Glomerular endothelial cell (primary cell): ENCODE measurements at regions not wholly inside any gene's neighbourhood (a gene's known extent, or its start where the extent isn't known, plus 50 kb on each side); places are given as distances from the start of the nearest gene placed in this dataset.
"Not testable (repeated sequence)": the region's sequence is repeated elsewhere in the genome, so short reads cannot be mapped to it uniquely, and the experiment has no call there.

ENCODE experiments used
- DNase-seq: peaks from one replicate; pipeline ENCODE4 v3.0.0-alpha.2; 2011; ENCODE audit warnings: low read depth, low spot score; ENCODE audit errors: extremely low read depth

- no peak for DNase-seq
Measured at GRCh38 chr10:131363416-131363815, 51.9 kb upstream of the TCERG1L start.

GRCh38 chr10:131371571-131371970, 60.0 kb upstream of the TCERG1L start:
- no peak for DNase-seq

GRCh38 chr10:131381576-131381975, 70.1 kb upstream of the TCERG1L start:
- DNase-seq: no peak

- not testable (repeated sequence) for DNase-seq
Measured at GRCh38 chr10:131385161-131385872, 73.8 kb upstream of the TCERG1L start.

DNA sequence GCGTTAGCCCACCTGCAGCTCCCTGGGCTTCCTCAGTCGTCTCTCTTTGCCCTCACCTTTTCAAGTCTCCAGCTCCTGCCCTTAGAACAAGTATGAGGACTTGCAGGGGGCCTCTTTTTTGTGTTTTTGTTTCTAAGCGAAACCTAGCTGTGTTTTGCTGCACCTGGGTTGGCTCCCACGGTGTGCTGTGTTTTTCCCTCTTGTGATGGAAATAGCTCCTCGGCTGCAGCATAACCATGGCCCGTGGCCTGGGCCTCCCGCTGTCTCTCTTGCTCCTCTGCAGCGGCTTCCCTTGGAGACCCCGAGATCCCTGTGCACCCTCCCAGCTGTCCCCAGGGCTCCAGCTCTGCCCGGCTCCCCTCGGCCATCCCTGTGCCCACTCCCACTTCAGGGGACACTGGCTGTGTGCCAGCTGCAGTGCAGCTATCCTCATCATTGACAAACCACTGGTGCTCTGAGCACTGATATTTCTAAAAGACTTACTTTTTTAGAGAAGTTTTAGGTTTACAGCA, 75.6 kb upstream of the TCERG1L start:
- no peak for DNase-seq

DNA sequence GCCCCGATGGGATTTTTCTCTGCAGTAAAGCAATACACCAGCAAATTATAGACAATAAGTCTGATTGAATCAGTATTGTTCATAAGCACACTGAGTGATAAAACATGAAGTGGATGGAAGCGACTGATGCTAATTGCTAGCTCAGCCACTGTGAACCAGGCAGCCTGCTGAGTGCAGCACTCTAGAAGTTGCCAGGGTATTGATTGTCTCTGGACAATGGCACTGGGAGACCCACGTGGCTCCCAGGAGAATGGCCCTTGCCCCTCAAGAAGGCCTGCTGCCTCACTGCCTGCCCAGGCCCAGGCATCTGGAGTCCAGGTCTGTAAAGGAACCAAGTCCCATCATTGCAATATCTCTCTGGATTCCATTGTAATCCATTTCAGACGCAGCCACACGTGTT, 80.4 kb upstream of the TCERG1L start:
- DNase-seq: no peak

- no peak for DNase-seq
Measured at GRCh38 chr10:131396121-131397050, 84.9 kb upstream of the TCERG1L start.

GRCh38 chr10:131398166-131398565, 86.6 kb upstream of the TCERG1L start:
- DNase-seq: no peak

DNA sequence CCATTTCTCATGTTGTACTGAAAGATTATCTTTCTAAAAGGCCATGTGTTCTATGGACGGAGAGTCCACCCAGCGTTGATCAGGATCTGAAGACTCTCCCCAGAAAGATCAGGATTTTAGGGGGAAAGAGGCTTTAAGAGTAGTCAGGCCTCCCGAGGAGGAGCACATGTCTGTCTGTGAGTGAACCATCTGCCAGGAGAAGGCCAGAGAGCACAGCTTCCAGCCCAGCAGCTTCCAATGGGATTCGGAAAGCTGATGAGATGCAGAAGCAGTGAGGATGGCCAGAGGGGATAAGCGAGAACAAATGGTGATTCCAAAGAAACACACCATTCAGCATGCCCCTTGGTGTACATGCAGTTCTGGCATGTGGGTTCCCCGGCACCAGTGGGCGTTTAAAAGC, 88.5 kb upstream of the TCERG1L start:
- DNase-seq: no peak

DNA sequence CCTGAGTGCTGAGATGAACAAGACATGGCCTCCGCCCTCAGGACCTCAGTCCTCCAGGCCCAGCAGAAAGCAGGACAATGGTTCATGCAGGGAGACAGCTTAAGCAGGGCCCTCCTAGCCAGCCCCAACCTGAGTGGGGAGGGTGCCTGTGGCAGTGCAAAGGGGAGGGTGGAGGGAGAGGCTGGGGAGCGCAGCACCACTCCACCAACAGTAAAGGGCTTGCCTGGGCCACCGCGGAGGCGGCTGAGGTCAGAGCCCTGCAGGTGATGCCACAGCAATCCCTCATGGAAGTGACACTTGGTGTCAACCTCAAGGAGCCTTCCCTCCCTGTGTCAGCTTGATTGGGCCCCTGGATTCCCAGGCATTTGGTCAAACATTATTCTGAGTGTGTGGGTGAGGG, 89.0 kb upstream of the TCERG1L start:
- no peak for DNase-seq

DNA sequence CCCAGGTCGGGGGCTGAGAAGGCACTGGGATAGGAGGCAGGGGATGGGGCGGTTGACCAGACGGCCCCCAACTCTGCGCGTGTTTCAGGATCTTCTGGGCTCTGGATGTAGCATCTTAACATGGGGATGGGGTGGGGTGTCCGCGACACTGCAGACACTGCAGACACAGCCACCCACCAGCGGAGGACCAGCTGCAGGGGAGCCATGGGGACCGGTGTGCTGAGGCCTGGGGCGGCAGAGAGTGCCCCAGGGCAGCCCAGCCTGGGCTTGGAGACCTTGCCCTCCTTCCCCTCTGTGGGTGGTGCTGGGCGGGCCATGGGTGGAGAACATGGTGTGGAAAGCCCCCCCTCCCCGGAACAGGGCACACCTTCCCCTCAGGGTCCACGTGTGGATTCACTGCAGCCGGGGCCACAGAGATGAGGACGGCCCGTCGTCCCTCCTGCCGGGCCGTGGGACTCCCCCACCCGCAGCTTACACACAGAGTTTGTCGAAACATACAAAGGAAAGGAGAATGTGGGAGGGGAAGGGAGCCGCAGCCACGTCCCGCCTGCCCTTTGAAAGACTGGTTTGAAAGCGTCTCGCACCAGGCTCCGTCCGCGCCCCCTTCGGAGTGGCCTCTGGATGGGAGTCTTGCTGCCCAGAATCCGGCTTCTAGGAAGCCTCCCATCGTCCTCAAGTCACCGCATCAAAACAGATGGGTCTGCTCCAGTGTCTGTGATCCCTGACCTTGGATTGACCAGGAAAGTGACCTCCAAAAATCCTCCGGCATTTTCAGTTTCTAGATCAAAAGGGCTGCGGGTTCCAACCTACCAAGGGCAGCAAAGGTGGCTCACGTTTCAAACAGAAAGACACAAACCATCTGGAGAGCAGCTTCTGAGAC, 91.5 kb upstream of the TCERG1L start:
- DNase-seq: no peak

- DNase-seq: no peak
Measured at GRCh38 chr10:131403936-131404335, 92.4 kb upstream of the TCERG1L start.

DNA sequence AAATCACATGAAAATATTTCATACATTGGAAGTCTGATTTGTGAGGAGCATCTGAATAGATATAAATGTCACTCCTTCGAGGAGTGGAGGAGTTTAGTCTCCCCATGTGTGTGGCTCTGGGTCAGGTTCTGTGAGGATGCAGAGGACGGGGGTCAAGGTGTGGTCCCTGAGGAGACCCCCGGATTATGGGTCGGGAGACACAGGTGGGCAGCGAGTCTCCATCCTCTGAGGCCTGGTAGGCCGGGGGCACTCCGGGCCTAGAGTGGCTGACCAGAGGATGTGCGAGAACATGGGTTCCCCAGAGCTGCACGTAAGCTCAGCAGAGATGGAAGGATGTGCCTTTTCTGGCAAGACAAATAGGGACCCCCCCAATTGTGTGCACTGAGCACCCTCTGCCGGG, 93.4 kb upstream of the TCERG1L start:
- DNase-seq: no peak

DNA sequence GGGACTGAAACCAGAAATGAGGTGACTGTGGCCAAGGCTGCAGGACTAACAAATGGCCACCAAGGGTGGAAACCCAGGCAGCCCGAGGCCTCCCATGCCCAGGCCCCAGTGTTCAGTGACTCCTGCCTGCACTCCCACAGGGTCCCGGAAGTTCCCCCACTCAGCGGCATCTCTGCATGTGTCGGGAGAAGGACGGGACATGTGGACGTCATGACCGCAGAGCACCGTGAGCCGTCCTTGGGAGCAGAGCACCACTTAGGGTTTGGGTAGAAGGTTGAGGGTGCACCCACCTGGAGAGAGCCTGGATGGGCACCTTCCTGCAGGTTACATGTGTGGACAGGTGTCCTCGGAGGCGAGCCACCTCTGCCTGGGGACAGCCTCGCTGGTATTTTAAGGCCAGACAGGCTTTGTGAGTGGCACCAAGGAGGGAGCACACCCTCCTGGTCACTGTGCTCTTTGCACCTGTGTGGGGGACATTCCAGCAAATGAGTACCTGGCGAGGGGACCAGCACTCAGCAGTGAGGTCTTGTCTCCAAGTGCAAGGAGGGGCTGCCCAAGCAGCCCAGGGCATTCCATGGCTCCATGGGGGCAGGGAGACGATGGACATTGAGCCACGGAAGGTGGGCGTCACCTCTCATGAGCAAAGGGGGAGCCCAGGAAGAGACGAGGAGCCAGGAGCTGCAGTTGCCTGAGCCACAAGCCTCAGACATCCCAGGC, 95.3 kb upstream of the TCERG1L start:
- DNase-seq: no peak

GRCh38 chr10:131418681-131419080, 107.2 kb upstream of the TCERG1L start:
- DNase-seq: no peak

DNA sequence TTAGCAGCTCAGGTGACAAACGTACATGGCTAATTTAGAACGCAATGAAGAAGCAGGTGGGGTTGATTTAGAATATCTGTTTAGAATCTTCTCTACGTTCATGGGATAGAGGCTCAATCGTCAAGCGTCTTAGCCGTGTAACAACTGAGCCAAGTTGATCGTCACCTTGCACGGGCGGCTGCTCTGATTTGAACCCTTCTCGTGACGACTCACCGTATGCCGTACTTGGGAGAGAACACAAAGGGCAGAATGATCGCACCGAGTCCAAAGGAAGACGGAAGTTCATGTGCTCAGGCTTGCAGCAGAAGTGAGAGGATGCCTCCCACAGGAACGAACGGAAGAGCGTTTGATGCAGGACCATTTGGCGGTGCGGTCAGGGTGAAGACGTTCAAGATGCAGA, 108.3 kb upstream of the TCERG1L start:
- no peak for DNase-seq

GRCh38 chr10:131420867-131421266, 109.3 kb upstream of the TCERG1L start:
- no peak for DNase-seq

GRCh38 chr10:131421381-131421780, 109.9 kb upstream of the TCERG1L start:
- DNase-seq: no peak

- DNase-seq: no peak
Measured at GRCh38 chr10:131422731-131423130, 111.2 kb upstream of the TCERG1L start.

DNA sequence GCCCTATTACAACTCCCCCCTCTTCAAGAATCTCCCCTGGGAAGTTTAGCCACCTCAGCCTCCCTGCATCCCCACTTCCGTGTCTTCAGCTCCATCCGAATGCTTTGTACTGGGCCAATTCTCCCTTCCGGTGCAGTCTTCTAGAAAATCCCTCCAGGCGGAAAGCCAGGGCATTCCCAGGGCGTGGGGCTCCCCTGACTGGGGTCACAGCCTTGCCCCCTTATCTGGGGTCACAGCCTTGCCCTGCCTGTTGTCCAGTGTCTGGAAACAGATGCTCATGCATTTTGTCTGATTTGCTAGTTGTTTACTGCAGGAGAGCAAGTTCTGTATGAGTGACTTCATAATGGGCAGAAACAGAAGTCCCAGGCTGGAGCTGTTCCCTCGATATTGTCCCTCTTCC, 112.5 kb upstream of the TCERG1L start:
- no peak for DNase-seq
